ENCODE measurements at regions not wholly inside any gene's neighbourhood (a gene's known extent, or its start where the extent isn't known, plus 50 kb on each side); places are given as distances from the start of the nearest gene placed in this dataset.
A peak's percentile ranks its signal among the peaks of the same experiment; 100 is the strongest.

DNA sequence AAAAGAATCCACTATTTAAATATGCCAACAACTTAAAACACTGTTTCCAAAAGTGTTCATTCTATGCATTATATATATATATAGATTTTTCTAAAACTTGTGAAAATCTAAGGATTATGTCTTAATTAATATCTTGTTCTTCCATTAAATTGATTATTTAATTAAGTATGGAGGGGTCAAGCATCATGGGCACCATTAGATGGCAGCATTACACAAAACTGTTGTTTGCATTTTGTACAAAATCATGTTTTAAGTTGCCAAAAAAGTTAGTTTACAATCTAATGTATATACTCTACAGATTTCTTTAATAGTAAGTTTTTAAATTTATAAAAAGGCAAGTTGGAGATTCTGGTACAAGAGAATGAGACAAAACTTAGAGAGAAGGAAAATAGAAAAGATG lies 213.2 kb upstream of the EDNRB start:
- TF ChIP-seq, protein P1, sequence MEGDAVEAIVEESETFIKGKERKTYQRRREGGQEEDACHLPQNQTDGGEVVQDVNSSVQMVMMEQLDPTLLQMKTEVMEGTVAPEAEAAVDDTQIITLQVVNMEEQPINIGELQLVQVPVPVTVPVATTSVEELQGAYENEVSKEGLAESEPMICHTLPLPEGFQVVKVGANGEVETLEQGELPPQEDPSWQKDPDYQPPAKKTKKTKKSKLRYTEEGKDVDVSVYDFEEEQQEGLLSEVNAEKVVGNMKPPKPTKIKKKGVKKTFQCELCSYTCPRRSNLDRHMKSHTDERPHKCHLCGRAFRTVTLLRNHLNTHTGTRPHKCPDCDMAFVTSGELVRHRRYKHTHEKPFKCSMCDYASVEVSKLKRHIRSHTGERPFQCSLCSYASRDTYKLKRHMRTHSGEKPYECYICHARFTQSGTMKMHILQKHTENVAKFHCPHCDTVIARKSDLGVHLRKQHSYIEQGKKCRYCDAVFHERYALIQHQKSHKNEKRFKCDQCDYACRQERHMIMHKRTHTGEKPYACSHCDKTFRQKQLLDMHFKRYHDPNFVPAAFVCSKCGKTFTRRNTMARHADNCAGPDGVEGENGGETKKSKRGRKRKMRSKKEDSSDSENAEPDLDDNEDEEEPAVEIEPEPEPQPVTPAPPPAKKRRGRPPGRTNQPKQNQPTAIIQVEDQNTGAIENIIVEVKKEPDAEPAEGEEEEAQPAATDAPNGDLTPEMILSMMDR (IDR thresholded peaks at IDR 0.05; ENCODE audit: insufficient read depth, low read length, poor library complexity, severe bottlenecking): peak; percentile 19
- TF ChIP-seq EZH2phosphoT487 (conservative IDR thresholded peaks at IDR 0.05; ENCODE audit: low read length): no peak
